Thyroid gland (tissue), 4 donors: ENCODE measurements at regions not wholly inside any gene's neighbourhood (a gene's known extent, or its start where the extent isn't known, plus 50 kb on each side); places are given as distances from the start of the nearest gene placed in this dataset.
"Not testable (repeated sequence)": the region's sequence is repeated elsewhere in the genome, so short reads cannot be mapped to it uniquely, and the experiment has no call there.

ENCODE experiments used
- CTCF ChIP-seq, 6 experiments: fragments of 200-600 bp in 3 of 6; fragments of 450-650 bp in 3 of 6; sonication (generic) in 3 of 6; IDR thresholded peaks; one replicate each; pipeline ENCODE4 v1.5.1; 2016 to 2019; ENCODE audit warnings: antibody characterized with exemption in 6 of 6, mild to moderate bottlenecking in 2 of 6, inconsistent platforms in 1 of 6, moderate library complexity in 1 of 6
- POLR2A ChIP-seq, 2 donors: fragments of 450-650 bp; IDR thresholded peaks; one replicate each; pipeline ENCODE4 v1.6.1; 2017; ENCODE audit warnings: antibody characterized with exemption in 2 of 2, mild to moderate bottlenecking in 2 of 2, moderate library complexity in 1 of 2

- not testable (repeated sequence) for TF ChIP-seq CTCF, POLR2A (IDR thresholded peaks at IDR 0.05)
Measured at GRCh38 chr6:63053206-63053605, 158.1 kb upstream of the FKBP1C start.
